ENCODE measurements at regions not wholly inside any gene's neighbourhood (a gene's known extent, or its start where the extent isn't known, plus 50 kb on each side); places are given as distances from the start of the nearest gene placed in this dataset.

GRCh38 chr7:12888717-12889116 lies 201.3 kb downstream of the ARL4A start:
- CTCF ChIA-PET = no interaction called here
- peaks cover 1% of the 10 kb centered on the region for H3K27me3 Mint-ChIP-seq
- POLR2A ChIA-PET = no interaction called here
- H3K27ac Mint-ChIP-seq = no peak overlapping the region
- DNase-seq = no peak
- H3K36me3 Mint-ChIP-seq (ENCODE audit: low read depth) = no peaks in the 10 kb centered on the region
- H3K9me3 Mint-ChIP-seq = no peaks in the 10 kb centered on the region
- H3K4me3 Mint-ChIP-seq = no peak overlapping the region
- peaks cover 1% of the 10 kb centered on the region for H3K4me1 Mint-ChIP-seq

GRCh38 chr7:12889391-12889790 lies 202.0 kb downstream of the ARL4A start:
- Mint-ChIP-seq H3K4me1 (peaks cover 1% of the 10 kb centered on the region), H3K4me3 (no peak overlapping the region), H3K27ac (no peak overlapping the region), H3K9me3 (no peaks in the 10 kb centered on the region), H3K27me3 (peaks cover 1% of the 10 kb centered on the region), H3K36me3 (ENCODE audit: low read depth) (no peaks in the 10 kb centered on the region)
- POLR2A ChIA-PET = no interaction called here
- DNase-seq = no peak
- CTCF ChIA-PET = no interaction called here

- CTCF ChIA-PET = interaction anchor here (0.7 to 0.9 kb wide), 2 partner anchors 12 to 204 kb away, joined by 3 read pairs; no protein-coding TSS in a partner anchor
- Mint-ChIP-seq H3K9me3 (no peaks in the 10 kb centered on the region), H3K4me1 (peaks cover 1% of the 10 kb centered on the region), H3K27ac (no peak overlapping the region), H3K27me3 (peaks cover 1% of the 10 kb centered on the region), H3K4me3 (no peak overlapping the region), H3K36me3 (ENCODE audit: low read depth) (no peaks in the 10 kb centered on the region)
- POLR2A ChIA-PET = no interaction called here
- DNase-seq = no peak
These were observed 203.2 kb downstream of the ARL4A start for GRCh38 chr7:12890586-12890985.

GRCh38 chr7:12893292-12893691 lies 205.9 kb downstream of the ARL4A start:
- ChIA-PET CTCF (no interaction called here), POLR2A (no interaction called here)
- no peaks in the 10 kb centered on the region for H3K27me3 Mint-ChIP-seq
- no peaks in the 10 kb centered on the region for H3K9me3 Mint-ChIP-seq
- peaks cover 1% of the 10 kb centered on the region for H3K4me1 Mint-ChIP-seq
- H3K36me3 Mint-ChIP-seq (ENCODE audit: low read depth) = no peaks in the 10 kb centered on the region
- no peak for DNase-seq
- H3K4me3 Mint-ChIP-seq = no peak overlapping the region
- no peak overlapping the region for H3K27ac Mint-ChIP-seq

GRCh38 chr7:12895296-12895695 lies 207.9 kb downstream of the ARL4A start:
- Mint-ChIP-seq H3K27me3 (no peaks in the 10 kb centered on the region), H3K27ac (no peak overlapping the region), H3K4me1 (no peaks in the 10 kb centered on the region), H3K36me3 (ENCODE audit: low read depth) (no peaks in the 10 kb centered on the region), H3K9me3 (no peaks in the 10 kb centered on the region), H3K4me3 (no peak overlapping the region)
- POLR2A ChIA-PET = no interaction called here
- CTCF ChIA-PET = interaction anchor here (0.9 kb wide), 1 partner anchor 209 kb away, joined by 3 read pairs; no protein-coding TSS in a partner anchor
- no peak for DNase-seq

GRCh38 chr7:12896316-12896715 lies 208.9 kb downstream of the ARL4A start:
- Mint-ChIP-seq H3K4me3 (no peak overlapping the region), H3K36me3 (ENCODE audit: low read depth) (no peaks in the 10 kb centered on the region)
- POLR2A ChIA-PET = no interaction called here

GRCh38 chr7:12898004-12898403 lies 210.6 kb downstream of the ARL4A start:
- POLR2A ChIA-PET = no interaction called here
- Mint-ChIP-seq H3K4me1 (no peaks in the 10 kb centered on the region), H3K9me3 (no peaks in the 10 kb centered on the region), H3K36me3 (ENCODE audit: low read depth) (no peaks in the 10 kb centered on the region), H3K27ac (no peak overlapping the region), H3K4me3 (no peak overlapping the region), H3K27me3 (no peaks in the 10 kb centered on the region)
- no peak for DNase-seq
- CTCF ChIA-PET = no interaction called here

More at GRCh38 chr7:12896316-12896715, 208.9 kb downstream of the ARL4A start:
- Mint-ChIP-seq H3K27ac (no peak overlapping the region), H3K4me1 (no peaks in the 10 kb centered on the region), H3K27me3 (no peaks in the 10 kb centered on the region), H3K9me3 (no peaks in the 10 kb centered on the region)
- no peak for DNase-seq
- CTCF ChIA-PET = no interaction called here

GRCh38 chr7:12898620-12899019 lies 211.2 kb downstream of the ARL4A start:
- Mint-ChIP-seq H3K27me3 (no peaks in the 10 kb centered on the region), H3K27ac (no peak overlapping the region), H3K36me3 (ENCODE audit: low read depth) (no peaks in the 10 kb centered on the region), H3K4me1 (no peaks in the 10 kb centered on the region), H3K4me3 (no peak overlapping the region), H3K9me3 (no peaks in the 10 kb centered on the region)
- DNase-seq = no peak
- ChIA-PET CTCF (no interaction called here), POLR2A (no interaction called here)

- ChIA-PET CTCF (no interaction called here), POLR2A (interaction anchor here (1.6 kb wide), 1 partner anchor 175 kb away, joined by 3 read pairs; no protein-coding TSS in a partner anchor)
- DNase-seq = no peak
- no peaks in the 10 kb centered on the region for H3K36me3 Mint-ChIP-seq (ENCODE audit: low read depth)
- no peak overlapping the region for H3K4me3 Mint-ChIP-seq
- H3K9me3 Mint-ChIP-seq = no peaks in the 10 kb centered on the region
- no peaks in the 10 kb centered on the region for H3K27me3 Mint-ChIP-seq
- no peak overlapping the region for H3K27ac Mint-ChIP-seq
- H3K4me1 Mint-ChIP-seq = no peaks in the 10 kb centered on the region
These were observed 218.2 kb downstream of the ARL4A start for GRCh38 chr7:12905671-12906070.

- H3K27me3 Mint-ChIP-seq = no peaks in the 10 kb centered on the region
- no peak overlapping the region for H3K27ac Mint-ChIP-seq
- POLR2A ChIA-PET = interaction anchor here (0.7 kb wide), 1 partner anchor 106 kb away, joined by 3 read pairs; no protein-coding TSS in a partner anchor
- H3K36me3 Mint-ChIP-seq (ENCODE audit: low read depth) = no peaks in the 10 kb centered on the region
- DNase-seq = no peak
- CTCF ChIA-PET = no interaction called here
- H3K4me1 Mint-ChIP-seq = no peaks in the 10 kb centered on the region
- no peak overlapping the region for H3K4me3 Mint-ChIP-seq
- H3K9me3 Mint-ChIP-seq = no peaks in the 10 kb centered on the region
These were observed 220.3 kb downstream of the ARL4A start for GRCh38 chr7:12907774-12908173.

- CTCF ChIA-PET = no interaction called here
These were observed 222.1 kb downstream of the ARL4A start for GRCh38 chr7:12909483-12909882.

GRCh38 chr7:12911053-12911452 lies 223.6 kb downstream of the ARL4A start:
- ChIA-PET CTCF (no interaction called here), POLR2A (no interaction called here)
- Mint-ChIP-seq H3K4me1 (no peaks in the 10 kb centered on the region), H3K36me3 (ENCODE audit: low read depth) (no peaks in the 10 kb centered on the region), H3K27ac (no peak overlapping the region), H3K4me3 (no peak overlapping the region), H3K9me3 (no peaks in the 10 kb centered on the region), H3K27me3 (no peaks in the 10 kb centered on the region)
- no peak for DNase-seq

More at GRCh38 chr7:12909483-12909882, 222.1 kb downstream of the ARL4A start:
- Mint-ChIP-seq H3K4me1 (no peaks in the 10 kb centered on the region), H3K9me3 (no peaks in the 10 kb centered on the region), H3K27me3 (no peaks in the 10 kb centered on the region), H3K27ac (no peak overlapping the region), H3K36me3 (ENCODE audit: low read depth) (no peaks in the 10 kb centered on the region), H3K4me3 (no peak overlapping the region)
- POLR2A ChIA-PET = no interaction called here
- DNase-seq = no peak

- H3K27me3 Mint-ChIP-seq = no peaks in the 10 kb centered on the region
- H3K4me1 Mint-ChIP-seq = no peaks in the 10 kb centered on the region
- no peaks in the 10 kb centered on the region for H3K9me3 Mint-ChIP-seq
- no peak for DNase-seq
- ChIA-PET POLR2A (no interaction called here), CTCF (no interaction called here)
- no peak overlapping the region for H3K4me3 Mint-ChIP-seq
- no peak overlapping the region for H3K27ac Mint-ChIP-seq
- H3K36me3 Mint-ChIP-seq (ENCODE audit: low read depth) = no peaks in the 10 kb centered on the region
These were observed 225.6 kb downstream of the ARL4A start for GRCh38 chr7:12913002-12913401.

- H3K27ac Mint-ChIP-seq = no peak overlapping the region
- H3K4me1 Mint-ChIP-seq = no peaks in the 10 kb centered on the region
- peaks cover 2% of the 10 kb centered on the region for H3K27me3 Mint-ChIP-seq
- CTCF ChIA-PET = no interaction called here
- POLR2A ChIA-PET = no interaction called here
- H3K9me3 Mint-ChIP-seq = no peaks in the 10 kb centered on the region
- H3K36me3 Mint-ChIP-seq (ENCODE audit: low read depth) = no peaks in the 10 kb centered on the region
- no peak for DNase-seq
- no peak overlapping the region for H3K4me3 Mint-ChIP-seq
These were observed 230.4 kb downstream of the ARL4A start for GRCh38 chr7:12917801-12918200.
